Activated CD8-positive, alpha-beta memory T cell treated with anti-CD3 and anti-CD28 coated beads for 36 hours (primary cell): ENCODE measurements at regions not wholly inside any gene's neighbourhood (a gene's known extent, or its start where the extent isn't known, plus 50 kb on each side); places are given as distances from the start of the nearest gene placed in this dataset.

Source experiments
- CTCF ChIA-PET: fragments of 350-600 bp; sonication (Branson Sonifier 250); formaldehyde crosslinking; loops from one replicate; lab custom pipeline; 2021; ENCODE audit warnings: antibody characterized with exemption; lab: Charles Lee
- POLR2A ChIA-PET: fragments of 350-600 bp; sonication (Branson Sonifier 250); formaldehyde crosslinking; loops from one replicate; lab custom pipeline; 2021; ENCODE audit warnings: antibody characterized with exemption; lab: Charles Lee

DNA sequence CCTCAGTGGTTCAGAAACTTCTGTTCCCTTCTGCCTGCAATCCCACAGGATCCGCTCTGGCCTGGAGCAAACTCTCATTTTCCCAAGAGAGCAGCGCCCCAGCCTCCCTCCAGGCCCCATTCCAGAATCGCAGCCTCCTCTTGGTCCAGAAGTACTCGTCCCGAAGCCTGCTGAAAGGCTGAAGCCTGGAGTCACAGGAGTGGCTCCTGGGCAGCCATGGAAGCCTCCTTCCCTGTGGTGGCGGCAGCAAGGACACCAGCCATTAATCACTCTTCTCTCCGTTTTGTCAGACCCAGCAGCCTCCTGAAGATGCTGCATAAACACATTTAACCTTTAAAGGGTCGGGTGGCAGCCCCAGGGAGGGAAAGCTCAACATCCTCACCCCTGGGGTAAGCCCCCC, 66.9 kb upstream of the TNRC6C start:
- ChIA-PET CTCF (no interaction called here), POLR2A (no interaction called here)

DNA sequence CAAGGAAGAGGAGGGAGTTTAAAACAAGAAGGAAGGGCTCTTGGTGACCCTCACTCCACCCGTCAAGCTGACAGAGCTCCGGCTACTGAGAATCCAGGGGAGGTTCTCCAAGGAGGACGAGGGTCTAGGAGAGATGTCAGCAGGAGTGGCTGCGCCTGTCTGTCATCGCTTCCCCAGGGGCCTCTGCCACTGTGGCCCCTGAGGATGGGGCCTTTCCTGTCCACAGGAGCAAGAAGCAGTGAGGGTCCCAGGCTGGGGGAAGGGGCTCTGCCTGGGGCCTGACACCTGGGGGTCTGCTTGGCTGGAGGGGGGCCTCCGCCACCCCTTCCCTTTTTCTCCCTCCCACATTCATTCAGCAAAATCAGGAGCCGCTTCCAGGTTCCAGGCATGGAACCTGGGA, 66.5 kb upstream of the TNRC6C start:
- ChIA-PET CTCF (interaction anchor here (1.0 kb wide), 1 partner anchor 54 kb away, joined by 3 read pairs; no protein-coding TSS in a partner anchor), POLR2A (no interaction called here)

DNA sequence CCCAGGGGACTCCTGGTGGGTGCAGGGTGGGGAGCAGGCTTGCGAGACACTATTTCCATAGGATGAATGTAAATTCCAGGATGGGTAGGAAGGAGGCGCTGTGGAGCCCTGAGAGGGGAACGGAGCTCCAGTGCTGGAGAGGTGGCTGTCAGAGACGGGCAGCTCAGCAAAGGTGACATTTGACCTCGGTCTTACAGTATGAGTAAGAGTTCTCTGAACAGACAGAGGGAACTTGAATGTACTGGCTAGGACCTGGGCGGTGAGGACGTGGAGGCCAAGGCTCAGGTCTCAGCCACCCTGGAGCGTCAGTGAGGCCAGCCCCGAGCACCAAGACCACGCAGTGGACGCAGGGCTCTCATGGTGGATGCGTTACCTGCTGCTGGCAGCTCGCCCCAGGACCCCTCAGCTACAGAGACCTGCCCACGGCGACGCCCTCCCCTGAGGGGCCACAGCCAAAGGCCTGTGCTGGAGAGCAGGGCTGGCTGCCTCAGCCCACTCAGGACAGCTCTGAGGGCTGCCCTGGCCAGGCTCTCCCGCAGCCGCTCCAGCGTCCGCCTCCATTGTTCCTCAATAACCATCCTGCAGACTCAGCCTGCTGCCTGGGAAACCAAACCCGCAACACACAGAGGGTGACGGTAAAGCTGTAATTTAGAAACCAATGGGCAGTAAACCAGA, 65.9 kb upstream of the TNRC6C start:
- POLR2A ChIA-PET = no interaction called here

DNA sequence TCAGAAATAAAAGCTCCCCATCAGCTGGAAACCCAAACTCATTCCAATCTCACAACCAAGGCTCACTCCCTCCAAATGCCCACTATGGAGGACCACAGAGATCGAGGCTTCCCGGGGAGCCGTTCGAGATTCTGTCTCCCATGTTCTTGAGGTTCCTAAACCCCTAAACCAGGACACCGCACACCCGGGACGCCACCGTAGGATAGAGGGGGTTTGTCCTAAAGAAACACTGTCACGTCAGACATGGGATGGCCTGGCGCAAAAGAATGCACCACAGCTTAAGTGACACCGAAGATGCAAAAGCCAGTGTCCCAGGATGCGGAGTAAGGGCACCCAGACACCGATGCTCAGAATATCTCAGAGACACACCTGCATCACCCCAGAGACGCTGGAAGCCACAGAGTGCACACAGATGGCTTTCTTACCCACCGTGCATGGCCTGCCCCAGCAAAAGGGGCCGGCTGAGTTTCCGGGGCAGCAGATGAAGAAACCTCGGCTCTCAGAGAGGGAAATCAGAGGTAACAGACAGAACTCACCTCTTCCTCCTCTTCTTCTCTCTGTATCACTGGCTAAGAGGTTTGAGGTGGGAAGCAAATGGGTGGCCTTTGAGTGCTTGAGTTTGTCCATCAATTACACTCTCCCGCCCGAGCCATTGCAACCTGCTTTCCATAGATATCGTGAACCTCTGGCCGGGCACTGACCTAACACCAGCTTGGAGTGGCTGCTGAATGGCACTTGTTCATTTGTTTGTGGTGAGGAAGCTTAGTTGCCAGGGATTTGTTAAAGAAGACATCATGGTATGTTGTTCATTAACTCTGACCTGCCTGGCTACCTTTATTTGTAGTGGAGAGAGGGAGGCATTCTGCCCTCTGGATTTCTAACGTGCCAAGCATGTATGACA, 65.1 kb upstream of the TNRC6C start:
- CTCF ChIA-PET = interaction anchor here (1.6 kb wide), 1 partner anchor 41 kb away, joined by 3 read pairs; no protein-coding TSS in a partner anchor
- POLR2A ChIA-PET = no interaction called here

More for the DNA sequence above, 65.9 kb upstream of the TNRC6C start:
- CTCF ChIA-PET = interaction anchor here (0.6 to 1.6 kb wide), 3 partner anchors 13 to 54 kb away, joined by 3 to 4 read pairs (median 3); no protein-coding TSS in a partner anchor

DNA sequence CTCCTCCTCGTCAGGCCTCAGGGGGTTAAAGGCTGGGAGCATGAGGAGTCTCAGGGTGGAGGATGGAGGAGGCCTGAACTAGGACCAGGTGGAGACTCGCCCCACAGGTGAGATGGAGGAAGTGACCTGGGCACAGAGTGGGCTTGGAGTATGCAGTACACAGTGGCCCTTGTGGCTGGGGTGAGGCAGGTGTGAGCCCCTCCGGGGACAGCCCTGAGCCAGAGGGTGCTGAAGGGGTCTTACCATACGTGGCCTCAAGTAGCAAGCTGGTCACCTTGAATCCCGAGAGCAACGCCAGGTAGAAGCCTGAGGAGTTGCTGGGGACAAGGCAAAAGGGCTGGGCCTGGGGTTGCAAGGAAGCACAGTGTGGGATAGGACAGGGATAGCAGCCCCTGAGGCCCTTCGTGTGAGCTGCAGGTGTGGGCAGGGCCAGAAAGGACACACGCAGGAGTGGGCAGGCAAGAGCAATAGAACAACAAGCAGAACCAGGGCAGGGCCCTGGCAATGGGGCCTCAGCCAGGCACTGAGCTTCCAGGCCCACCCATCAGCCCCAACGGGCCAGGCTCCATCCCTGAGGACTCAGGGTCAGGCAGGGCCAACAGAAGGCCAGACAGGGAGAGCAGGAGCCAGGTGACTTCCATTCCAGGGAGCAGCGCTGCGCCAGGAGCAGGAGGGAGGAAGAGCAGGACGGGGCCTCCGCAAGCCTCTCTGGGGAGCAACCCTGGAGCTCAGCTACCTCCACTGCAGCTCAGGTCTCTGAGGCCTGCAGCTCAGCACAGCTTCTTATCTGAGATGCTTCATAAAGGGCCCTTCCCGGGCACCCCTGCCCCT, 64.2 kb upstream of the TNRC6C start:
- POLR2A ChIA-PET = no interaction called here
- CTCF ChIA-PET = interaction anchor here (0.8 to 1.6 kb wide), 2 partner anchors 40 to 44 kb away, joined by 3 read pairs; no protein-coding TSS in a partner anchor

DNA sequence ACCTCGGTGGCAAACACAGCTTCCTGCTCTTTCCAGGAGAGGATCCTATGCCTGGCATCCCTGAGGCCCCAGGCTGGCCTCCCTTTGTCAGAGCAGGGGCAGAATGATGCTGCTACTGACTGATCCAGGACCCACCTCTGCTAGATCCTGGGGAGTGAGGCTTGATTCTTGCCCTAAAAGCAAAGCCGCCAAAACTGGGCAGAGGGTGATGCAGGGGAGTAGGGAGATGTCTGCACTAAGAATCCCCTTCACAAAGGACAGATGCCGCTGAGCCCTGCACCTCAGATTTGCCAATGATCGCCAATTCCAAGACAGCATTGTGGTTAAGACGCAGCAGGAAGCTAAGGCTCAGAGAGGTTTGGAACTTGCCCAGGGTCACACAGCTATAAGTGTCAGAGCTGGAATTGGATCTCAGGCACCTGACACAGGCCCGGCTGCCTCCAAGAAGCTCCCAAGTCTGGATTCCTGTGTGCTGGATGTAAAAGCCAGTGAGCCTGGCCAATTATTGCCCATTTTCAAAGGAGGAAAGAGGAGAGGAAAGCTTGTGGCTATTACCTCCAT, 60.7 kb upstream of the TNRC6C start:
- CTCF ChIA-PET = no interaction called here
- POLR2A ChIA-PET = no interaction called here

DNA sequence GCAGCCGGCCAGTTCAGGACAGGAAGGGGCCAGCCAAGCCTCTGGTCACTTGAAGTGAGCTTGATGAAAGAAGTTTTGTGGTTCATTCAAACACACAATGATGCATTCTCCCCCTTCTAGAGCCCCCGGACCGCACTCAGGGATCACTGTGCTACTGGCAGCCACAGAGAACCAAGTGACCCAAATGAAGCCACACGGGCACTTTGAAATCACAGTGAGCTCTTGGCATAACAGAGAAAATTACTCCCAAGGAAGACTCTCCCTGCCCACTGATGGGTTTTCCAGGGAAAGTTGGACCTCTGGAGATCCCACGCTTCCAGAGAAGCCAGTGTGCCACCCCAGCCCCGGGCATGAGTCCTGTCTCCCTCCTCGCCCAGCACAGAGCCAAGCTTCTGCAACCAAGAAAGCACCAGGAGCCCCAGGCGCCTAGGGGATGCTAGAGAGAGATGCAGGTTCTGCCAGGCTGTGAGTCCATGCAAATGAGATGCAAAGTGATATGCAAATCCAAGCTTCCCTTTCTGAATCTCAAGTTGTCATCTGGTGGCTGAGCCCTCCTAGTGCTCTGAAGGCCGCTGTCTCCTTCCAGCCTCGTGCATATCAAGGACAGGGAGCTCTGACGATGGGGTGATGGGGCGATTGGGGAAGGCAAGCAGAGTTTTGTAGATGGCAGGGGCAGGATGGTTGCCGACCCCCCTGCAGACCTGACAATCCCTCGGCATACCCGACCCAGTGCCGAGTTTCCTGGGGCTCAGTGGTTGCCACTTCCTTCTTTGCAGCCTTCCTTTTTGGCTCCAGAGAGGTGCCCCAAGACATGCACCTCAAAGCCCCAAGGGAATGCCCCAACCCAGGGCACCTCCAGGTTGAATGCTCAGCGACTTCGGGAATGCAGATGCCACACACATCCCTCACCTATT, 59.7 kb upstream of the TNRC6C start:
- ChIA-PET POLR2A (interaction anchor here (0.6 kb wide), 1 partner anchor 18 kb away, joined by 8 read pairs; no protein-coding TSS in a partner anchor), CTCF (no interaction called here)

DNA sequence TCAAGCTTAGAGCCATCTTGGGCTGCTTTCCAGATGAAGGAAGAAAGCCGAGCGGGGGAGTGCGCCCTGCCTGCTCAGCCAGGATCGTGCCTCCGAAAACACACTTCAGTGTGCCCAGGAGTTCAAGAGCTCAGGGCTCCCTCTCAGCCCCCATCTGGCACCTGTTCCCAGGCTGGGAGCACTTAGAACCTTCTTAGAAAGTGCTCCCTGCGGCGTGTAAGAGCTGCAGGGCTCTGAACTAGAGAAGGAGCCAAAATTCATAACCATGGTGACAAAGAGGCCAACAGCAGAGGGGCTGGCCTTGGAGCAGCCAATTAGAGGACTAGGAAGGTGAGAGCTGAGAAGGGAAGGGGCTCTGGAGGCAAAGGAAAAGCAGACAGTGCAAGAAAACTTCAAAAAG, 59.0 kb upstream of the TNRC6C start:
- ChIA-PET CTCF (no interaction called here), POLR2A (interaction anchor here (0.6 kb wide), 1 partner anchor 18 kb away, joined by 8 read pairs; no protein-coding TSS in a partner anchor)

DNA sequence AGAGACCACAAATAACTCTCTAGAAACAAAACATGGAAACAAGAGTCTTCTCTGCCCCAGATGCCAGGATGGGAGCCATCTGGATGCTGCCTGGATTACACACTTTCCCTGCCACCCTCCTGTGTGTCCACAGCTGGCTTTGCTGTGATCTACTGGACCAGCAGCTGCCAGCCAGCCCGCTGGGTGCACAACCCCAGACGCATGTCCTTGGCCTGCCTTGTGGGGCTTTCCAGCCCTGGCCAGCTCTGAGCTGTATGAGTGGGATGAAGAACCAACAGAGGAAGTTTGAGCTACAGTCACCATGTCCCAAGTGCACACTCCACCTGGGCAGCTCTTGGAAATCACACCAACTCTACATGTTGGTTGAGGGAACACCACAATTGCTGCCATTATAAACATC, 57.0 kb upstream of the TNRC6C start:
- POLR2A ChIA-PET = no interaction called here
- CTCF ChIA-PET = no interaction called here

DNA sequence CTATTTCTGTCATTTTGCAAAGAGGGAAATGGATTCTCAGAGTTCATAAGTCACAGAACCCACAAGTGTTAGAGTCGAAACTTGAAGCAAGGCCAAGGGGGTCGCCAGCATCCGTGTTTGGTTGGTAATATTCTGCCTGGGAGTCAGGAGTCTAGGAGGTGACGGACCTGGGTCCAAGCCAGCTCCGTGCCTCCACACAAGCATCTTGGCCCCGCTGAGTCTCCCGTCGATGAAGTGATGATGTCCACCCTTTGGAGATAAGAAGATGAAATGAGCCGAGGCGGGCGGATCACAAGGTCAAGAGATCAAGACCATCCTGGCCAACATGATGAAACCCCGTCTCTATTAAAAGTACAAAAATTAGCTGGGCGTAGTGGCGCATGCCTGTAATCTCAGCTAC, 53.2 kb upstream of the TNRC6C start:
- POLR2A ChIA-PET = no interaction called here
- CTCF ChIA-PET = interaction anchor here (1.2 kb wide), 1 partner anchor 53 kb away, joined by 3 read pairs; the partner anchor contains the start of gene TNRC6C

DNA sequence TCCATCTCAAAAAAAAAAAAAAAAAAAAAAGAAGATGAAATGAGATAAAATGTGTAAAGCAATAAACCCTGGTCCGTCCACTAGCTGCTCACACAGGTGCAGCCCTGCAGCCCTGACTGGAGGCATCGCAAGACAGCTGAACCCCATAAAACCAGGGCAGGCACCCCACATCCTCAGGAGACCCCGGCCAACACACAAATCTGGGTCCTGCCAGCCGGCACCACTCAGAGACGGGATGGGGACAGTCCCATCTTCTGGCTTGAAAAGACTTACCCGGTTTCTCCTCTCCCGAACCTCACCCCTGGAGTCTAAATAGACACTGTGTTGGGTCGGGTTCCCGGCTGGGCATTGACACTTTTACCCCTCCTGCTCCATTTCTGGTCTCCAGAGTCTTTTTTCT, 52.7 kb upstream of the TNRC6C start:
- ChIA-PET POLR2A (no interaction called here), CTCF (interaction anchor here (0.5 kb wide), 1 partner anchor 694 kb away, joined by 5 read pairs; no protein-coding TSS in a partner anchor)

DNA sequence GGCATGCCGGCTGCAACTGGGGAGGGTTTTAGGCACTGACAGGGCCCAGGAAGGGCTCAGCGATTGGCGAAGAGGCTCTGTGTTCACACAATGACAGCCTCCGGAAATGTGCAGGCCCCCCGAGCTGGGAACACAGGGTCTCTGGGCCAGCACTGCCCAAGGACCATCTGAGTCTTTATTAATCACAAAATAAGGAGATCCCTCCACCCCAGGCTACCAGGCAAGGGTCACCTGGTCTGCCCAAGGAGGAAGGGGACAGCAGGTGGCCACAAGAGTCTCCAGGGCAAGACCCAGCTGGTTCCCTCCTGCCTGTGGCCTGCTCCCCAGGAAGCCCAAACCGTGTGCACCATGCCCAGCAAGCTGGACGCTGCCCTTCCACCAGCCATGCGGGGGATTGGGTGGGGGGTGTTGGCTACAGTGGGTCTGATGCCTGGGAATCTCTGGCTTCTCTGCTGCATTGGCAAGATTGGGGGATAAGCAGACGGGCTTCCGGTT, 52.1 kb upstream of the TNRC6C start:
- POLR2A ChIA-PET = no interaction called here
- CTCF ChIA-PET = no interaction called here

DNA sequence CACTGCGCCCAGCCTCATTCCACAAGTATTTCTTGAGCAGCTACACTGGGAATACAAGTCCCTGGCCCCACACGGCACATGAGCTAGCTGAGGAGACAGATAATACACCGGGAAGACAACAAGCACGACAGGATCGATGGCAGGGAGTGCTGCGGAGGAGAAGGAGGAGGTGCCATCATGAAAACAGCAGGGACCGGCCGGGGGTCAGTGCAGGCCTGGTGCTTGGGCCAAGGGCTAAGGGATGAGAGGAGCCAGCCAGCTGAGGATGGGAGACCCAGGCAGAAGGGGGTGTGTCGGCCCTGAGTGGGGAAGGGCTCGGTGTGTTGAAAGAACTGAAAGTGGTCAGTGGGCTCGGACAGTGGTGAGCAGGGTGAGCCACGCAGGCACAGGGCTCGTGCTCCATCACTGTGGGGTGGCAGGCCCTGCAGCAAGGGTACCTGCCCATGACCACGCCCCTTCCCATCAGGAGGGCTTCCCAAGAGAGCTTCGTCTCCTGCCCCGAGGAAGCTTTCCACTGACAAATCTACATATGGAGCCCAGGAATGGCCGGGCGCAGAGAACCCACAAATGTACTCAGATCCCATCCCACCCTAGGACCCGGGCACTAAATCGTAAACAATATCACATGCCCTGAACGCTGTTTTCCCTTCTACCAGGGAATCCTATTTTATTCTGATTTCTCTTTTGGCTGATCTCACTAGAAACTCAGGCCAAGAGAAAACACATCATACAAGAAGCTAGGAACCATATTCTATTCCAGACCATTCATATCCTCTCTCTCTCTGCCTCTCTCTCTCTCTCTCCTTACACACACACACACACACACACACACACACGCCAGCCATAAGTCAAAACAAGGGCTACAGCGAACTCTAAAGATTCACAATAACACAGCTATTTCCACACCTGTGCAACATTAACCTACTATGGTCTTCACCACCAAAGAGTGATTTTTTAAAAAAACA, 50.7 kb upstream of the TNRC6C start:
- POLR2A ChIA-PET = interaction anchor here (0.7 kb wide), 1 partner anchor 64 kb away, joined by 5 read pairs; no protein-coding TSS in a partner anchor
- CTCF ChIA-PET = interaction anchor here (0.6 kb wide), 1 partner anchor 267 kb away, joined by 4 read pairs; no protein-coding TSS in a partner anchor

DNA sequence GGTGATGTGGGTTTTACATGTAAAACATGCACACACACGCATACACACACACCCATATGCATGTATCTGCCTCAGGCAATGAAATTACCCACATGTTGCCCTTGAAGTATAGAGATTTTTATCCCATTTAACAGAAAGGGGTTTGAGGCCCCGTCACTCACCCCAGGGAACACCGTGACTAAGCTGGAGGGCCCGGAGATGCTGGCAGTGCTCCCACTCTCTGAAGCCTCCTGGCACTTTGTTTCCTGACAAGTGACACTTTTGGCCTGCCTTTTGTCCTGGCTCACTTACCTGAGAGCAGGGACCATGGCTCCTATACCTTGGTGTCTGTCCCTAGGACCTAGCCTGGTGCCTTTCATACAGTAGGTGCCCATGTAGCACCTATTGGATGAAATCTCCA, 50.0 kb upstream of the TNRC6C start:
- ChIA-PET POLR2A (no interaction called here), CTCF (no interaction called here)
